GM21529 (cell line): ENCODE measurements at regions not wholly inside any gene's neighbourhood (a gene's known extent, or its start where the extent isn't known, plus 50 kb on each side); places are given as distances from the start of the nearest gene placed in this dataset.
"Not testable (repeated sequence)": the region's sequence is repeated elsewhere in the genome, so short reads cannot be mapped to it uniquely, and the experiment has no call there.

ENCODE experiments used
- ATAC-seq: cut with Tn5 transposase; IDR thresholded peaks from one replicate; pipeline ENCODE4 v1.9.1; 2021; ENCODE audit not compliant: unreplicated experiment

DNA sequence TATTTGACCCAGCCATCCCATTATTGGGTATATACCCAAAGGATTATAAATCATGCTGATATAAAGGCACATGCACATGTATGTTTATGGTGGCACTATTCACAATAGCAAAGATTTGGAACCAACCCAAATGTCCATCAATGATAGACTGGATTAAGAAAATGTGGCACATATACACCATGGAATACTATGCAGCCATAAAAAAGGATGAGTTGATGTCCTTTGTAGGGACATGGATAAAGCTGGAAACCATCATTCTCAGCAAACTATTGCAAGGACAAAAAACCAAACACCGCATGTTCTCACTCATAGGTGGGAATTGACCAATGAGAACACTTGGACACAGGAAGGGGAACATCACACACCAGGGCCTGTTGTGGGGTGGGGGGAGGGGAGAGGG is 147.3 kb upstream of the STK26 start:
- not testable (repeated sequence) for ATAC-seq

DNA sequence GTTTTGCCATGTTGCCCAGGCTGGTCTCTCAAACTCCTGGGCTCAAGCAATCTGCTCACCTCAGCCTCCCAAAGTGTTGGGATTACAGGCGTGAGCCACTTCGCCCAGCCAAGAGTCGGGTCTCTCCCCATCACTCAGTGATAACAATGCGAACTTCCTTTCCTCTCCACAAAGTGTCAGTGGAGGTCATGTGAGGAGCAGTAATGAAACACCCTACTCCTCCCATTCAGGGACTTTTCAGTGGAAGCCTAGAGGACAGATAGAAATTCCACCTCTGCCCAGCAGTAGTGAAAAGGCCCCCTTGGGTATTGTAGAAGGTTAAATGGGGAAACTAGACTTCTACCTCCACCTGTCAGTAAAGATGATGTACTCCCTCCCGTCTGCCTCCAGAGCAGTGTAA is 141.9 kb upstream of the STK26 start:
- peak; percentile 64 for ATAC-seq

DNA sequence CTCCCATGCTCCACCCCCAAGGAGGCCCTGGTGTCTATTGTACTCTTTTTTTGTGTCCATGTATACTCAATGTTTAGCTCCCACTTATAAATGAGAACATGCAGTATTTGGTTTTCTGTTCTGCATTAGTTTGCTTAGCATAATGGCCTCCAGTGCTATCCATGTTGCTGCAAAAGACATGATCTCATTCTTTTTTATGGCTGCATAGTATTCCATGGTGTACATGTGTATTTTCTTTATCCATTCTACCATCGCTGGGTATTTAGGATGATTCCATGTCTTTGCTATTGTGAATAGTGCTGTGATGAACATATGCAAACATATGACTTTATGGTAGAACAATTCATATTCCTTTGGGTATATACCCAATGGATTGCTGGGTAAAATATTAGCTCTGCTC is 138.1 kb upstream of the STK26 start:
- not testable (repeated sequence) for ATAC-seq

DNA sequence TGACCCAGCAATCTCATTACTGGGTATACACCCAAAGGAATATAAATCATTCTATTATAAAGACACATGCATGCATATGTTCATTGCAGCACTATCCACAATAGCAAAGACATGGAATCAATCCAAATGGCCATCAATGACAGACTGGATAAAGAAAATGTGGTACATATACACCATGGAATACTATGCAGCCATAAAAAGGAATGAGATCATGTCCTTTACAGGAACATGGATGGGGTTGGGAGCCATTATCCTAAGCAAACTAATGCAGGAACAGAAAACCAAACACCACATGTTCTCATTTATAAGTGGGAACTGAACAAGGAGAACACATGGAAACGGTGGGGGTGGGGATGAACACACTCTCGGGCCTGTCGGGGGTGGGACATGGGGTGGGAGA is 129.2 kb upstream of the STK26 start:
- not testable (repeated sequence) for ATAC-seq

DNA sequence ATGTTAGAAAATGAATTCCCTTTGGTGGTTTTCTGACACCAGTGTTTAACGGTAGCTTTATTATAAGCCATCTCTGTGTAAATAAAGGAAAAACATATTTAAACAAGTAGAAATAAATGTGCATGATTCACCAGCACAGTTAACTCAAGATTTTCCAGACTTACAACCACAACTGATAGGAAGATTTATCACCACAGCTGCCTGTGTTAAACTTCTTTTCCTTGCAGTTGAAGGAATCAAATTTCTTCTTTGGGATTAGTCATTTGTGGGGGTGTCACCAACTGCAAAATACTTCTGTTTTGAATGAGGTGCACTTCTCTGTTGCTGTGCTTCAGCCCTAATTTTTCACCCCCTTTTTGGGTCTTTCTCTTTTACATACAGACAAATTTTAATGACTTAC is 128.1 kb upstream of the STK26 start:
- ATAC-seq = no peak

DNA sequence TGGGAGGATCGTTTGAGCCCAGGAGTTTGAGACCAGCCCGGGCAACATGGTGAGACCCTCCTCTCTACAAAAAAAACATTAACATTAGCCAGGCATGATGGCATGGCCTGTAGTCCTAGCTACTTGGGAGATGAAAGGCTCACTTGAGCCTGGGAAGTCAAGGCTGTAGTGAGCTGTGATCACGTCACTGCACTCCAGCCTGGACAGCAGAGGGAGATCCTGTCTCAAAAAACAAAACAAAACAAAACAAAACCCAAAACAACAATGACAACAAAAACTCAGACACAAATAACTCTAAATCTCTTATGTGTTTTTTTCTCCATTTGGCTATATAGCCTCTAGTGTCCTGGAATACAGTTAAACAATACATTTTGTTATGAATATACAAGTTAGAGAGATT is 127.3 kb upstream of the STK26 start:
- ATAC-seq = no peak

DNA sequence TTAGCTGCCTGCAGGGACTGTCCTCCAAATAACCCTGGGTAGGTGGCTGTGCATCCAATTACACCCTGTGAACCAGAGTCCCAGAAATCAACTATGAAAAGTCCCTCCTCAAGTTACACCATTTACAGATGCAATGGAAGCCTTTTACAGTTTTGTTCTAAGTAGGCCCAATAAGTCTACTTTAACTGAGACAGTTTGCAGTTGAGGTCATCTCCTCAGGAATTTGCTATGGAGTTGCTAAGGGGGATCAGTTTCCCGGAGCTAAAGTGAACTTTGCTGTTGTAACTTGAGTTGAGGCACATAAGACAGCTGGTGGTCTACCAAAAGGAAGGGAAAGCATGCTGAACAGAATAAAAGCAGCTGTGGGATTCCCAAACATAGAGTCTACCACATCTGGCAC is 121.6 kb upstream of the STK26 start:
- ATAC-seq = no peak

DNA sequence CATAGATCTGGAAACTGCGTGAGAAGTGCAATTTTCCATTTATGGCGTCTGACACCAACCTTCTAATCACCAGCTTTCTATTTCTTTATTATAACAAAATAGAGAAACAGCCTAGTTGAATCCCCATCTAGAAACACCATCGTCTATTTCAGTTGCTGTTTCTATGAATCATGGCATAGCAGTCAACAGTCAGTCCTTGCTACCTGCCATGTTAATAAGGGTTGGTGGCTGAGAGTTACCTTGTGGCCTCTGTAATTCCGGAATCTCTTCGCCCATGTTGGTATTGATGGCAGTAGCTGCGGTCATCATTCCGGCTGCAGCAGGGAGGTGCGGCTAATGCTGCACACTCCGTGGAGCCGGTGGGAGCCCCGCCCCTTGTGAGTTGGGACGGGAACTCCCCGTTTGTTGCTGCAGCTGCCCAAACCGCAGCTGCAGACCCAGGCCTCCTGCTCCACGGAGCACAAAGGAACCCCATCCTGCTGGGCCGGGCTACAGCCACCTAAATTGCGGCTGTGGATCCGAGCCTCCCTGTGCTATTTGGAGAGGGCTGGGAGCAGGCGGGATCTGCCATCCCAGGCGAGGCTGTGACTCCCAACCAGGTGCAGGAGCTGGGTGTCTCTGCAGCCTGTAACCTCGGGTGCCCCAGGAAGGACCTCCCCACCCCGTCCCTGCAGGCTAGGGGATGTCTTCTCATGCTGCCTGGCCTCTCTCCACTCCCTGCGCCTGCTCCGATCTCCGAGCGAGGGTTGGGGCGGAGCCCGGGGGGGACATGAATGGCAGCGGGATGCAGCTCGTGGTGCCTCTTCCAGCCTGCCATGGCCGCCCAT is 115.4 kb upstream of the STK26 start:
- ATAC-seq = no peak

DNA sequence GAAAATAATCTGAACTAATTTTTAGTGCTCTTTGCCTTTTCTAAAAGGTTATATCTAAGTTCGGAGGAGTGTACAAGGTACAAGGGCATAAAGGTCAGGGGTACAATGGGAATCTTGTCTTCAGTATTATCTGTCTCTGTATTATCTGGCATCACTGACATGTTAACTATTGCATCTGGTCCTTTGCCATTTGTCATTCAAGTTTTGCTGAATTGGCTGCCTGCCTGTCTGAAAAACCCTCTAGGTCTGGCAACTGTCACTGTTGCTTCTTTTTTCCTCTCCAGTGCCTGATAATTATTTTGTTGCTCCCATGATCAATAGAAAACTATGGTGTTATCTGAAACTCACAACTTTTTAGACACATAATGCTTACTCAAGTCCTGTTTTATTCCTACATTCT is 112.5 kb upstream of the STK26 start:
- no peak for ATAC-seq

DNA sequence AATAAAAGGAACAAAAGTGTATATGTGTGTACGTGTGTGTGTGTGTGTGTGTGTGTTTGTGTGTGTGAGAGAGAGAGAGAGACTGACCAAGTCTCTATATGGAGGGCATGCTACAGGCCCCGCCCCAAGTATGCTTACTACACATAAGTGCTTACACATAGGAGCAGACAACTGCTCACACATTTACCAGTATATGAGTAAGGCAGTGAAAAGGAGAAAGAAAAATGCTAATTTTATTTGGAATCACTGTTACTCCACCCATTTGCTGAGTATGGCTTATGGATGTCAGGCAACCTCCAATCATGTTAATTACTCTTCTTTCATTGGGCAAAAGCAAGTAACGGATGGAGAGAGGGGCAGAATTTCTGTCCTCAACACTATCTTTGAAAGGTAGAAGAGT is 107.6 kb upstream of the STK26 start:
- no peak for ATAC-seq

DNA sequence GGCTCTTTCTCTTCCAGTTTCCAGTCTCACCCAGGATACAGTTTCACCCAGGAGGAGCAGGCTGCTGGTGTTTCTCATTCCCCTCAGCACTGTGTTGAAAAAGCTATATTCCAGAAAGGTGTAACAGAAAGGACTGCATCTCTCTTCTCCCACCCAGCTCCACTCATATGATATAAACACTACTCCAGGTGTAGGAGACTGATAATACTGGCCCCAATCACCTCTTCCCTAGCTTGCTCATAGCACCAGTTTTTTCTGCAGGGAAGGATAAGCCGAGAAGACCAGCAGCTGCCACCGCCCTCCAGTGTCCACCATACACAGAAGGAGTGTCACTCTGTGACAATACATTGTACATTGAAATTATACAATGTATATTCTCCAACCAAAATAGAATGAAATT is 105.5 kb upstream of the STK26 start:
- no peak for ATAC-seq

DNA sequence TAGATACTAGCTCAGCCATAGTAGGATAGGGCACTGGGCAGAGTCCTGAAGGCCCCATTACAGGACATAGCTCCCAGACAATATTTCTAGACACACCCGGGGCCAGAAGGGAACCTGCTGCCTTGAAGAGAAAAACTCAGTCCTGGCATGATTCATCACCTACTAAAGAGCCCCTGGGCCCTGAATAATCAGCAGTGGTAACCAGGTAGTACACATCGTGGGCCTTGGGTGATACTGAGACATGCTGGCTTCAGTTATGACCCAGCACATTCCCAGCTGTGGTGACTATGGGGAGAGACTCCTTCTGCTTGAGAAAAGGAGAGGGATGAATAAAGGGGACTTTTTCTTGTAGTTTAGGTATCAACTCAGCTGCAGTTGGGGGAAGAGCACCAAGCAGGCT is 104.3 kb upstream of the STK26 start:
- ATAC-seq = no peak

DNA sequence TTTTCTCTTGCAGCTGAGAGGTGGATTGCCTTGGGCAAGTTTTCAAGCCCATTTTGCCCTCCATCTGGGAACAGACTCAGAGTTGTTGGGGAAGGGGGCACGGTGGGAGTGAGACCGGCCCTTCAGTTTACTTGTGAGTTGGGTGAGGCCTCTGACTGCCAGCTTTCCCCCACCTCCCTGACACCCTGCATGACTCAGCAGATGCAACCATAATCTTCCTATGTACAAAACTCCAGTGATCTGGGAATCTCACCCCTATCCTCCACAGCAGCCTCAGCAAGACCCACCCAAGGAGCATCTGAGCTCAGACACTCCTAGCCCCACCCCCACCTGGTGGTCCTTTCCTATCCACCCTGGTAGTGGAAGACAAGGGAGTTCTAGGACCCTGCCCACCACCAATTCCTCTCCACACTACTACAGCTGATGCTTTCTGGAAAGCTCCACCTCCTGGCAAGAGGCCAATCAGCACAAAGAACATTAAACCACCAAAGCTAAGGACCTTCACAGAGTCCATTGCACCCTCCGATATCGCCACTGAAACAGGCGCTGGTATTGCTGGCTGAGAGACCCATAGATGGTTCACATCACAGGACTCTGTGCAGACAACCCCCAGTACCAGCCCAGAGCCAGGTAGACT is 99.4 kb upstream of the STK26 start:
- no peak for ATAC-seq

DNA sequence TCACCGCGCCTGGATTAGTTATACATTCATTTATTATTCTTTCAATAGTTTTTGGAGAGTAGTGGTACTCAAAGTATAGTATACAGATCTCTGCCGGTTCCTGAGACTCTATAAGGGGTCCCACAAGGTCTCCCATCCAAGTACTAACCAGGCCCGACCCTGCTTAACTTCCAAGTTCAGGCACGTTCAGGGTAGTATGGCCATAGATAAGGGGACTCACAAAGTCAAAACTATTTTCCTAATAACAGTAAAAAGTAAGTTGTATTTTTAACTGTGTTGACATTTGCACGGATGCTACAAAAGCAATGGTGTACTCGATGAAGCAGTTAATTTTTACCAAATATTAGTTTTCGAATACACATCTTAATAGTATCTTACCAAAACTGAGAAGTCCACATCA is 84.4 kb upstream of the STK26 start:
- ATAC-seq = no peak

DNA sequence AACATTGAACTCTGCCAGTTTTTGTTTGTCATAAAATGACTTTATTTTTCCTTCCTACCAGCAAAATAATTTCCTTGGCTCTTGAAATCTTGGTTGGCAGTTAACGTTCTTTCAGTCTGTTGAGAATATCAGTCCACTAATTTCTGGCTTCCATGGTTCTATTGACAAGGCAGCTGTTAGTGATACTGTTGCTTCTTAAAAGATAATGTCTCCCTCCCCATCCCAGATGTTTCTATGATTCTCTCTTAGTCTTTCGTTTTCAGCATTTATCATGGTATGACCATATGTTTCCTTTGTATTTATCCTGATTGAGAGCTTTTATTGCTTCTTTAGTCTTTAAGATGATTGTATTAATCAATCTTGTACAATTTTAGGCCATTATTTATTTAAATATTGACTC is 81.1 kb upstream of the STK26 start:
- ATAC-seq = no peak

DNA sequence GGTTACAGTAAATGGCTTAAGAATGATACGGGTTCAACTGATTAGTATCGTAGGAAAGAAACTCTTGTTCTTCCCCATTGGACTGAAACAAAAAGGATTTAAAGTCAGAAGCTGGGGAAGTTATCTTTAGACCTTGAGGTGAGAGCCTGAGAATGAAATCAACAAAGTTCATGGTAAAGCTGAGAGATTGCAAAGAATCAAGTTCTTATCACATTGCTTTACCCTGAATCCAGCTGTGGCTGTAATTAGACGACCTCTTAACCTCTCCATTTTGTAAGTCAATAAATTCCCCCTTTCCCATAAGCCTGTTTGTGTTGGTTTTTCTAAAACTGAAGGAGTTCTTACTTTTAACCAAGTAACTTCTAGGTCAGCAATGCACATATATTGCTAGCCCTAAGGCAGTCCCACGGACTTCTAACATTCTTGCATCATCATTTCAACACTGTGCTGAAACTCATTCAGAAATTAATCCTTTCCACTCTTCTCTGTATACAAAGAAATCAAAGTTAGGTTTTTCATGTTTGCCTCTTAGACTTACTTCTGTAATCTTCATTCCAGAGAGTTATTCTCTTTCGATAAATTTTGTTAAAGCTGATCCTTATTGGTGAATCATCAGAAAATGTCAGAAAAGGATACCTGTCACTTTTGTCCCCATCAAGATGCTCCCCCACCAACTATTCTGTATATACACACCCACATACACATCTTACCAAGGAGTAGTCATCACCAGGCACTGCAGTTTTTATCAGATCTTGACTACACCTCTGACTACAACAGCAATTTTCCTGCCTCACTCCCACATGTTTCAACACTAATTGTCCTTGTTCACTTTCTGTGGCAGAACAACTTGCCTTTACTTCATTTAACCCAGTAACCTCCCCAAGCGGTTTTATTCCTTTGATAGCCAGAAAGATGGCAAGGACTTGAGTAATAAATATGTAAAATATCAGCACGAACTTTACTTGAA is 77.9 kb upstream of the STK26 start:
- ATAC-seq = no peak

DNA sequence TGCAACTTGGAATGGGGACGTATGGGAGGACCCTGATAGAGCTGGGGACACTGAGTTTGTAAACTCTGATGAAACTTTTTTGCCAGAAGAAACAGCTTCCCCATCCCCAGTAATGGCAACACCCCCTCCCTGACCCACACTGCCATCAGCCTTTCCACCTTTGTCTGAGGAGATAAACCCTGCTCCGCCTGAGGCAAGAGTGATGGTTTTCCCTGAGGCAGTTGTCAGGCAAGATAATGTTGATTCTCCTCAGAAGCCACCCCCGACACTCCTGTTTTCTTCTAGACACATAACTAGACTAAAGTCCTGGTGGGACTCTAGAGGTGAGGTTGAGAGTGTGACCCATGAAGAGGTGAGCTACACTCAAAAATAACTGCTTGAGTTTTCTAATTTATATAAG is 71.9 kb upstream of the STK26 start:
- no peak for ATAC-seq

DNA sequence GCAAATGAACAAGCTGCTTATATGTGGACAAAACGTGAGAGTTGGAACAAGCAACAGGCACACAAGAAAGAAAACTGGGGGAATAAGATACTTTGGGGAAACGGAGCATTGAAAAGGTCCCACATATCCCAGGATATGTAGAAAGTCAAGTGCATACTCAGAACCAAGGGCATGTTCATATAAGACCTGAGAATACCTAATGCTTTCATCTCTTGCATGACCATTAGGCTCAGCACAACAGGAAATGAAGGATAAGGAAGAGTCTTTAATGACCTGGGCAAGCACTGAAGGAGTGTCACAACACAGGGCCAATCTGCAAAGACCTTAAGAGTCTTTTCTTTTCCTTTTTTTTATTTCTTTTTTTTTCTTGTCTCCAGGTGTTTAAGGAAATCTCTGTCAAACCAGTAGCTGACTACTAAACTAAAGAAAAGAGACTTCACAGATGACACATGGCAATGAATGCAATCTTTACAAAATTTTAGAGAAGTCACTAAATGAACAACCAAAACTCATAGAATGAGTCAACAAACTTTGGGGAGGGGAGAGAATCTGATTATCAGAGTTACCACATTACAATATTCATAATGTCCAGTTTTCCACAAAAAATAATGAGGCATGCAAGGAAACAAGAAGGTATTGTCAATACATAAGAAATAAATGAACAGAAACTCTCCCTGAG is 67.9 kb upstream of the STK26 start:
- ATAC-seq = no peak

DNA sequence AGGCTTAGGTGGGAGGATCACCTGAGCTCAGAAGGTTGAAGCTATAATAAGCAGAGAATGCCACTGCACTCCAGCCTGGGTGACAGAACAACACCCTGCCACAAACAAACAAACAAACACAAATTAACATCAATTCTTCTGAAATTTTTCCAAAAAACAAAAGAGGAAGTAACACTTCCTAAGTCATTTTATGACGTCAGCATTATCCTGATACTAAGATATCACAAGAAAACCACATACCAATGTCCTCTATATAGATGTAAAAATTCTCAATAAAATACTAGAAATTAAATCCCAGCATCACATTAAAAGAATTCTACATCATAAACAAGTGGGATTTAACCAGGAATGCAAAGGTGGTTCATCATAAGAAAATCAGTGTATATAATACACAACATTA is 64.4 kb upstream of the STK26 start:
- ATAC-seq = no peak

DNA sequence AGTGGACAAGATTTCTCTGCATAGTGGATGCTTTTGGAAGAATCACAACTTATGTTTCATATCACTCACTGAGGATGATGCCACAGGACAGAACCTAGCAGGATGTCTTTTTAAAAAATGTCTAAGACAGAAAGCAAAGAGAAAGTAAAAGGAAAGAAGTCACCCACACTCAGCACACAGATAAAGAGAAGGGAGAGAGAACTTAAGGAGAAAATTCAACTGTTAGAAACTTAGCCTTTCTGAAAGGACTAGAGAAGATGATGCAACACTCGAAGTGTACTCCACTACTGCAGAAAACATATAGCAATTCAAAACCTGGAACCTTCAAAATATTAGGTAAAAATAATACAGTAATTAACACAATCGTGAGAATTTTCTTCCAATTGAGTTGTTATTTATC is 52.8 kb upstream of the STK26 start:
- ATAC-seq = no peak
